ENCODE measurements at regions not wholly inside any gene's neighbourhood (a gene's known extent, or its start where the extent isn't known, plus 50 kb on each side); places are given as distances from the start of the nearest gene placed in this dataset.

DNA sequence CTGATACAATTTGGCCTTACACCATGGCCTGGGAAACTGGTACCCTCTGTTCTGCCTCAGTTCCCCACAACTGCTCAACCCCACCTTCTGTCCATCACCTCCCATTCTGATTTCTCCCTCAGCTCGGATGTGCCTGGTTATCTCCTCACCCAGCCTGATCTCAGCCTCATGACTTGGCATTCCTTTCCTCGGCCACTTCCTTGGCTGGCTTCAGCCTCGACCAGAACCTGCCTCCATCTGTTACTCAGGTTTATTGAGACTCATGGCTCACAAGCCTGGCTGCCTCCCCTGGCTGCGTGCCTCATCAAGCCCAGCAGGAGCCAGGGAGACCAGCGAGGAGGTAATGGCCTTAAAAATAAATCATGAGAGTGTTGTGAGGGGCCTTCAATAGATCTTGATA, 356.2 kb upstream of the SPRED2 start:
- H3K4me1 ChIP-seq (ENCODE audit: control insufficient read depth, insufficient read depth, low read length): no peaks in the 10 kb centered on the region
- TF ChIP-seq, protein P1, sequence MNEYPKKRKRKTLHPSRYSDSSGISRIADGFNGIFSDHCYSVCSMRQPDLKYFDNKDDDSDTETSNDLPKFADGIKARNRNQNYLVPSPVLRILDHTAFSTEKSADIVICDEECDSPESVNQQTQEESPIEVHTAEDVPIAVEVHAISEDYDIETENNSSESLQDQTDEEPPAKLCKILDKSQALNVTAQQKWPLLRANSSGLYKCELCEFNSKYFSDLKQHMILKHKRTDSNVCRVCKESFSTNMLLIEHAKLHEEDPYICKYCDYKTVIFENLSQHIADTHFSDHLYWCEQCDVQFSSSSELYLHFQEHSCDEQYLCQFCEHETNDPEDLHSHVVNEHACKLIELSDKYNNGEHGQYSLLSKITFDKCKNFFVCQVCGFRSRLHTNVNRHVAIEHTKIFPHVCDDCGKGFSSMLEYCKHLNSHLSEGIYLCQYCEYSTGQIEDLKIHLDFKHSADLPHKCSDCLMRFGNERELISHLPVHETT (tag by site-specific recombination; IDR thresholded peaks at IDR 0.05): no peak
- TF ChIP-seq ZNF223 (tag by site-specific recombination; IDR thresholded peaks at IDR 0.05) (no peak), ZIC2 (tag by site-specific recombination; IDR thresholded peaks at IDR 0.05) (peak; percentile 54), ZNF266 (tag by site-specific recombination; IDR thresholded peaks at IDR 0.05; ENCODE audit: low read depth) (no peak), KLF7 (tag by site-specific recombination; IDR thresholded peaks at IDR 0.05; ENCODE audit: borderline replicate concordance) (no peak), ZNF660 (tag by site-specific recombination; IDR thresholded peaks at IDR 0.05) (no peak)
- ChIA-PET POLR2A (no interaction called here), CTCF (interaction anchor here (0.6 kb wide), 1 partner anchor 51 kb away, joined by 3 read pairs; no protein-coding TSS in a partner anchor)
- H3K27ac ChIP-seq (ENCODE audit: extremely low read depth, low read depth, low read length): no peak overlapping the region
- H3K9me3 ChIP-seq (ENCODE audit: control insufficient read depth, insufficient read depth, low read depth, low read length): no peaks in the 10 kb centered on the region
- no peak overlapping the region for H3K4me3 ChIP-seq (ENCODE audit: low read depth, low read length)
- H3K36me3 ChIP-seq (ENCODE audit: control insufficient read depth in 2 of 2, insufficient read depth in 1 of 2, low read length in 2 of 2): no peaks in the 10 kb centered on the region

DNA sequence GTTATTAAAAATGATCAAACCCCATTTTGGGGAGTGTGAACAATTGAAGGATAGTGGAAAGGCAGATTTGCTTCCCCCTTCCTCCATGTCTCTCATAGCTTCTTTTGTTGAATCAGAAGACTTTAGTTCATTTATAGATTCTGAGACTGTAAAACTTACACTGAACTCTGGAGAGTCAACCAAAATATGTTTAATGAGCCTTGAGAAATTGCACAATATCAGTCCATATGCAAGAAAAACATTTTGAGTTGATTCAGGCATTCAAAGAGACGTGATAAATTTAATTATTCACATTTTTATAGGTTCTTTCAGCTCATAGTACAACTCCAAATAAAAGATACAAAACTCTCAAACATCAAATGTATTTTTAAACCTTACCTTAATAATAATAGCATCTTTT, 354.4 kb upstream of the SPRED2 start:
- Histone ChIP-seq H3K4me1 (ENCODE audit: control insufficient read depth, insufficient read depth, low read length) (no peaks in the 10 kb centered on the region), H3K36me3 (ENCODE audit: control insufficient read depth in 2 of 2, insufficient read depth in 1 of 2, low read length in 2 of 2) (no peaks in the 10 kb centered on the region), H3K4me3 (ENCODE audit: low read depth, low read length) (no peak overlapping the region), H3K9me3 (ENCODE audit: control insufficient read depth, insufficient read depth, low read depth, low read length) (no peaks in the 10 kb centered on the region), H3K27ac (ENCODE audit: extremely low read depth, low read depth, low read length) (no peak overlapping the region)
- ChIA-PET POLR2A (no interaction called here), CTCF (interaction anchor here (2.2 kb wide), 1 partner anchor 14 kb away, joined by 8 read pairs; no protein-coding TSS in a partner anchor)
- no peak for TF ChIP-seq MZF1 (tag by site-specific recombination; IDR thresholded peaks at IDR 0.05; ENCODE audit: borderline replicate concordance)
- TF ChIP-seq ZNF747 (tag by site-specific recombination; IDR thresholded peaks at IDR 0.05): no peak
- TF ChIP-seq MEIS1 (CRISPR knock-in tag; IDR thresholded peaks at IDR 0.05; ENCODE audit: borderline replicate concordance): no peak
- TF ChIP-seq ZNF548 (tag by site-specific recombination; IDR thresholded peaks at IDR 0.05): no peak
- no peak for TF ChIP-seq ZNF654 (tag by site-specific recombination; IDR thresholded peaks at IDR 0.05; ENCODE audit: low read depth)
- no peak for TF ChIP-seq ZNF133 (tag by site-specific recombination; IDR thresholded peaks at IDR 0.05)
- no peak for TF ChIP-seq ZNF214 (tag by site-specific recombination; IDR thresholded peaks at IDR 0.05; ENCODE audit: borderline replicate concordance)
- TF ChIP-seq, protein P2, sequence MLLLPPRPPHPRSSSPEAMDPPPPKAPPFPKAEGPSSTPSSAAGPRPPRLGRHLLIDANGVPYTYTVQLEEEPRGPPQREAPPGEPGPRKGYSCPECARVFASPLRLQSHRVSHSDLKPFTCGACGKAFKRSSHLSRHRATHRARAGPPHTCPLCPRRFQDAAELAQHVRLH (tag by site-specific recombination; IDR thresholded peaks at IDR 0.05): no peak
- TF ChIP-seq ZNF391 (tag by site-specific recombination; IDR thresholded peaks at IDR 0.05; ENCODE audit: borderline replicate concordance, low read depth): no peak
- TF ChIP-seq ZFP69B (tag by site-specific recombination; IDR thresholded peaks at IDR 0.05): no peak
- TF ChIP-seq, protein P3, sequence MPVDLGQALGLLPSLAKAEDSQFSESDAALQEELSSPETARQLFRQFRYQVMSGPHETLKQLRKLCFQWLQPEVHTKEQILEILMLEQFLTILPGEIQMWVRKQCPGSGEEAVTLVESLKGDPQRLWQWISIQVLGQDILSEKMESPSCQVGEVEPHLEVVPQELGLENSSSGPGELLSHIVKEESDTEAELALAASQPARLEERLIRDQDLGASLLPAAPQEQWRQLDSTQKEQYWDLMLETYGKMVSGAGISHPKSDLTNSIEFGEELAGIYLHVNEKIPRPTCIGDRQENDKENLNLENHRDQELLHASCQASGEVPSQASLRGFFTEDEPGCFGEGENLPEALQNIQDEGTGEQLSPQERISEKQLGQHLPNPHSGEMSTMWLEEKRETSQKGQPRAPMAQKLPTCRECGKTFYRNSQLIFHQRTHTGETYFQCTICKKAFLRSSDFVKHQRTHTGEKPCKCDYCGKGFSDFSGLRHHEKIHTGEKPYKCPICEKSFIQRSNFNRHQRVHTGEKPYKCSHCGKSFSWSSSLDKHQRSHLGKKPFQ (tag by site-specific recombination; IDR thresholded peaks at IDR 0.05): no peak
- no peak for TF ChIP-seq ZNF23 (tag by site-specific recombination; IDR thresholded peaks at IDR 0.05; ENCODE audit: borderline replicate concordance)
- TF ChIP-seq BCL11A (tag by site-specific recombination; IDR thresholded peaks at IDR 0.05; ENCODE audit: low read depth): no peak
- no peak for TF ChIP-seq ZNF16 (tag by site-specific recombination; IDR thresholded peaks at IDR 0.05; ENCODE audit: low read depth)
- no peak for TF ChIP-seq ZNF529 (tag by site-specific recombination; IDR thresholded peaks at IDR 0.05; ENCODE audit: insufficient replicate concordance)
- TF ChIP-seq ZNF341 (tag by site-specific recombination; IDR thresholded peaks at IDR 0.05; ENCODE audit: low read depth): no peak
